GM12892 (cell line): ENCODE measurements at regions not wholly inside any gene's neighbourhood (a gene's known extent, or its start where the extent isn't known, plus 50 kb on each side); places are given as distances from the start of the nearest gene placed in this dataset.

Experiments used
- POLR2A ChIP-seq: IDR thresholded peaks from 2 replicates; pipeline ENCODE4 v1.6.1; 2011; ENCODE audit warnings: low read depth, low read length, control low read depth
- POLR2AphosphoS5 ChIP-seq: IDR thresholded peaks from 2 replicates; pipeline ENCODE4 v1.6.1; 2011; ENCODE audit warnings: low read depth, low read length, control low read depth
- TAF1 ChIP-seq: IDR thresholded peaks from 2 replicates; pipeline ENCODE4 v1.6.1; 2011; ENCODE audit warnings: low read depth, mild to moderate bottlenecking, control low read depth, low read length, borderline replicate concordance

GRCh38 chr3:41104147-41104546, 95.2 kb upstream of the CTNNB1 start:
- no peak for TF ChIP-seq POLR2AphosphoS5
- TF ChIP-seq POLR2A, result no peak
- TF ChIP-seq TAF1, result no peak
